WTC11 (cell line): ENCODE measurements at regions not wholly inside any gene's neighbourhood (a gene's known extent, or its start where the extent isn't known, plus 50 kb on each side); places are given as distances from the start of the nearest gene placed in this dataset.

ENCODE experiments used
- ATAC-seq: fragments of 200-7000 bp; cut with Tn5 transposase; 2 replicates; pipeline ENCODE4 v1.10.0; 2021; ENCODE audit warnings: mild to moderate bottlenecking, moderate library complexity
- CTCF ChIA-PET: fragments of 300-600 bp; sonication (Branson Sonifier 250); formaldehyde crosslinking; loops from one replicate; lab custom pipeline; 2021; ENCODE audit warnings: antibody characterized with exemption; lab: Charles Lee
- POLR2A ChIA-PET: fragments of 350-600 bp; sonication (Branson Sonifier 250); formaldehyde crosslinking; loops from one replicate; lab custom pipeline; 2021; ENCODE audit warnings: antibody characterized with exemption; lab: Charles Lee
- DNase-seq: peaks from one replicate; pipeline ENCODE4 v3.0.0; 2021; ENCODE audit warnings: low spot score
- H3K27ac Mint-ChIP-seq: 2 replicates; pipeline ENCODE4 v1.8.0; 2021; ENCODE audit warnings: mixed read lengths
- H3K27me3 Mint-ChIP-seq: 2 replicates; pipeline ENCODE4 v1.8.0; 2021; ENCODE audit warnings: low read depth, mild to moderate bottlenecking, moderate library complexity, mixed read lengths
- H3K36me3 Mint-ChIP-seq: 2 replicates; pipeline ENCODE4 v1.8.0; 2021; ENCODE audit warnings: mixed read lengths
- H3K4me1 Mint-ChIP-seq: 2 replicates; pipeline ENCODE4 v1.8.0; 2022; ENCODE audit warnings: mixed read lengths
- H3K4me3 Mint-ChIP-seq: 2 replicates; pipeline ENCODE4 v1.8.0; 2021; ENCODE audit warnings: mild to moderate bottlenecking, moderate library complexity, mixed read lengths
- H3K9me3 Mint-ChIP-seq: 2 replicates; pipeline ENCODE4 v1.8.0; 2021; ENCODE audit warnings: mixed read lengths
- ARID4B ChIP-seq: sonication (generic); formaldehyde crosslinking; IDR thresholded peaks from 2 replicates; pipeline ENCODE4 v1.8.0; 2023; ENCODE audit warnings: missing genetic modification reagents, mild to moderate bottlenecking, borderline replicate concordance
- ATF1 ChIP-seq: sonication (generic); formaldehyde crosslinking; IDR thresholded peaks from 2 replicates; pipeline ENCODE4 v1.8.1; 2023; ENCODE audit warnings: mild to moderate bottlenecking, moderate library complexity, missing genetic modification reagents
- ATF3 ChIP-seq: sonication (generic); formaldehyde crosslinking; conservative IDR thresholded peaks from 2 replicates; pipeline ENCODE4 v1.8.1; 2022; ENCODE audit warnings: mild to moderate bottlenecking, missing genetic modification reagents
- CREB1 ChIP-seq: sonication (generic); formaldehyde crosslinking; IDR thresholded peaks from 2 replicates; pipeline ENCODE4 v1.8.0; 2023; ENCODE audit warnings: mild to moderate bottlenecking, missing genetic modification reagents
- CTCF ChIP-seq: fragments of 200-600 bp; IDR thresholded peaks from 2 replicates; pipeline ENCODE4 v1.8.0; 2022; ENCODE audit warnings: antibody characterized with exemption
- JAZF1 ChIP-seq: fragments of 250-450 bp; sonication (Bioruptor Pico); IDR thresholded peaks from 2 replicates; pipeline ENCODE4 v1.9.0; 2021; ENCODE audit warnings: moderate library complexity, mild to moderate bottlenecking, inconsistent platforms
- JUN ChIP-seq: sonication (generic); formaldehyde crosslinking; IDR thresholded peaks from 2 replicates; pipeline ENCODE4 v1.8.0; 2023; ENCODE audit warnings: mild to moderate bottlenecking, missing genetic modification reagents
- MYBL2 ChIP-seq: sonication (generic); formaldehyde crosslinking; IDR thresholded peaks from 2 replicates; pipeline ENCODE4 v1.8.1; 2023; ENCODE audit warnings: mild to moderate bottlenecking, moderate library complexity, missing genetic modification reagents
- PREB ChIP-seq: sonication (generic); formaldehyde crosslinking; IDR thresholded peaks from 2 replicates; pipeline ENCODE4 v1.8.1; 2022; ENCODE audit warnings: mild to moderate bottlenecking, missing genetic modification reagents, moderate library complexity, borderline replicate concordance
- STAT6 ChIP-seq: sonication (generic); formaldehyde crosslinking; conservative IDR thresholded peaks from 2 replicates; pipeline ENCODE4 v1.8.1; 2023; ENCODE audit warnings: mild to moderate bottlenecking, low read depth, missing genetic modification reagents, moderate library complexity
- TCF7 ChIP-seq: sonication (generic); formaldehyde crosslinking; IDR thresholded peaks from 2 replicates; pipeline ENCODE4 v1.8.0; 2022; ENCODE audit warnings: mild to moderate bottlenecking, low read depth, missing genetic modification reagents, moderate library complexity
- TP53 ChIP-seq: sonication (generic); formaldehyde crosslinking; IDR thresholded peaks from 2 replicates; pipeline ENCODE4 v1.8.1; 2023; ENCODE audit warnings: mild to moderate bottlenecking, missing genetic modification reagents
- ZMAT4 ChIP-seq: fragments of 250-450 bp; sonication (Bioruptor Pico); IDR thresholded peaks from 2 replicates; pipeline ENCODE4 v1.9.0; 2021; ENCODE audit warnings: mild to moderate bottlenecking
- ZNF416 ChIP-seq: fragments of 250-450 bp; sonication (Bioruptor Pico); IDR thresholded peaks from 2 replicates; pipeline ENCODE4 v1.9.0; 2021; ENCODE audit warnings: mild to moderate bottlenecking, inconsistent platforms
- ZNF671 ChIP-seq: fragments of 250-450 bp; sonication (Bioruptor Pico); IDR thresholded peaks from 2 replicates; pipeline ENCODE4 v1.8.0; 2021; ENCODE audit warnings: mild to moderate bottlenecking
- ZSCAN18 ChIP-seq: fragments of 250-450 bp; sonication (Bioruptor Pico); IDR thresholded peaks from 2 replicates; pipeline ENCODE4 v2.1.2; 2022; ENCODE audit warnings: mild to moderate bottlenecking, moderate library complexity

GRCh38 chr4:96097040-96097607 lies 257.2 kb downstream of the PDHA2 start (continued):
- no peak for TF ChIP-seq ARID4B (CRISPR knock-in tag)
- no peak for TF ChIP-seq MYBL2 (CRISPR knock-in tag)
- TF ChIP-seq ATF3 (CRISPR knock-in tag), result no peak
- no peak for TF ChIP-seq PREB (CRISPR knock-in tag)
- TF ChIP-seq TP53 (CRISPR knock-in tag), result no peak
- no peak for TF ChIP-seq ATF1 (CRISPR knock-in tag)
- TF ChIP-seq TCF7, result no peak
- TF ChIP-seq, all 79 proteins: peak for 0

GRCh38 chr4:96097693-96098092 lies 257.8 kb downstream of the PDHA2 start:
- H3K9me3 Mint-ChIP-seq, result peaks cover 16% of the 10 kb centered on the region
- H3K4me3 Mint-ChIP-seq, result no peak overlapping the region
- peaks cover 2% of the 10 kb centered on the region; the same call in 1 of the 2 replicates for H3K36me3 Mint-ChIP-seq
- TF ChIP-seq JUN (no peak), ATF3 (CRISPR knock-in tag) (no peak), ZNF416 (CRISPR knock-in tag) (no peak)
- CTCF ChIA-PET, result no interaction called here
- no peak for DNase-seq
- ATAC-seq, result no peak
- no peak overlapping the region for H3K27ac Mint-ChIP-seq
- H3K4me1 Mint-ChIP-seq, result 0 out of 2 replicates have a peak, but pooled peaks cover 3% of the 10 kb centered on the region
- H3K27me3 Mint-ChIP-seq, result no peaks in the 10 kb centered on the region
- POLR2A ChIA-PET, result no interaction called here

- CTCF ChIA-PET, result no interaction called here
- no peak overlapping the region for H3K4me3 Mint-ChIP-seq
- DNase-seq, result no peak
- H3K9me3 Mint-ChIP-seq, result peaks cover 16% of the 10 kb centered on the region
- POLR2A ChIA-PET, result no interaction called here
- H3K4me1 Mint-ChIP-seq, result 0 out of 2 replicates have a peak, but pooled peaks cover 7% of the 10 kb centered on the region
- H3K27ac Mint-ChIP-seq, result no peak overlapping the region
- no peaks in the 10 kb centered on the region for H3K27me3 Mint-ChIP-seq
- no peak for ATAC-seq
- TF ChIP-seq ZNF671 (CRISPR knock-in tag) (no peak), CREB1 (CRISPR knock-in tag) (no peak), JAZF1 (CRISPR knock-in tag) (no peak), STAT6 (CRISPR knock-in tag) (no peak), CTCF (no peak), ZMAT4 (CRISPR knock-in tag) (no peak), ZSCAN18 (CRISPR knock-in tag) (no peak)
- TF ChIP-seq, all 79 proteins: peak for 0
- H3K36me3 Mint-ChIP-seq, result peaks cover 2% of the 10 kb centered on the region; the same call in 1 of the 2 replicates
Measured at GRCh38 chr4:96099031-96099430, 259.1 kb downstream of the PDHA2 start.
